ENCODE measurements at regions not wholly inside any gene's neighbourhood (a gene's known extent, or its start where the extent isn't known, plus 50 kb on each side); places are given as distances from the start of the nearest gene placed in this dataset.

- peak; percentile 27 for TF ChIP-seq CTCF (IDR thresholded peaks at IDR 0.05)
- TF ChIP-seq EZH2 (IDR thresholded peaks at IDR 0.05; ENCODE audit: borderline replicate concordance, insufficient read depth, low read depth, low read length, poor library complexity, severe bottlenecking) = no peak
- intact Hi-C loops (cut with micrococcal nuclease) = no loop called here
- no CpG with 5 or more reads among the region's 2 CpGs for WGBS (ENCODE audit: insufficient coverage)
Observed at GRCh38 chrX:57817302-57817701, 93.0 kb downstream of the ZXDA start.

GRCh38 chrX:57772637-57773036 is 92.6 kb upstream of the NLRP2B start:
- no peaks in the 10 kb centered on the region for H3K36me3 ChIP-seq (replicated peaks in 1 of 2; ENCODE audit: control extremely low read depth in 1 of 2, control insufficient read depth in 1 of 2, extremely low read depth in 1 of 2, insufficient read depth in 2 of 2, low read length in 1 of 2)
- H3K4me3 ChIP-seq (ENCODE audit: control extremely low read depth in 1 of 5, extremely low read depth in 1 of 5, insufficient read depth in 1 of 5, low read depth in 2 of 5, low read length in 4 of 5) = no peak overlapping the region
- ChIA-PET POLR2A (no interaction called here), CTCF (no interaction called here)
- H3K4me2 ChIP-seq (replicated peaks; ENCODE audit: low read depth, low read length, poor library complexity, severe bottlenecking) = no peak overlapping the region
- no peaks in the 10 kb centered on the region for H3K4me1 ChIP-seq (ENCODE audit: control insufficient read depth in 2 of 2, insufficient read depth in 2 of 2, low read length in 2 of 2)
- H2AFZ ChIP-seq (ENCODE audit: insufficient read depth, low read depth, low read length, poor library complexity, severe bottlenecking) = no peak overlapping the region
- DNase-seq (no peak), ATAC-seq (ENCODE audit: low read depth) (no peak)
- no peak overlapping the region for H3K27ac ChIP-seq (ENCODE audit: low read length in 2 of 2)
- no peaks in the 10 kb centered on the region for H3K9me3 Mint-ChIP-seq (ENCODE audit: insufficient read depth)
- no peaks in the 10 kb centered on the region for H3K4me1 Mint-ChIP-seq
- no peak overlapping the region for H3K4me3 Mint-ChIP-seq
- no peaks in the 10 kb centered on the region for H3K9me3 ChIP-seq (ENCODE audit: control extremely low read depth in 1 of 3, control insufficient read depth in 2 of 3, insufficient read depth in 1 of 3, low read length in 2 of 3)
- intact Hi-C loops (cut with micrococcal nuclease) = no loop called here
- H3K27ac Mint-ChIP-seq = no peak overlapping the region
- H3K9ac ChIP-seq (ENCODE audit: low read length) = no peak overlapping the region
- H3K79me2 ChIP-seq (ENCODE audit: control insufficient read depth, insufficient read depth, low read length) = no peaks in the 10 kb centered on the region
- no CpG with 5 or more reads among the region's 4 CpGs for WGBS (ENCODE audit: insufficient coverage)
- no peaks in the 10 kb centered on the region for H3K27me3 Mint-ChIP-seq
- H3K27me3 ChIP-seq (replicated peaks in 1 of 4; ENCODE audit: control extremely low read depth in 1 of 4, control insufficient read depth in 3 of 4, insufficient read depth in 4 of 4, low read length in 3 of 4) = no peaks in the 10 kb centered on the region
- H4K20me1 ChIP-seq (ENCODE audit: control insufficient read depth, insufficient read depth, low read length, poor library complexity, severe bottlenecking) = no peaks in the 10 kb centered on the region
- TF ChIP-seq CTCF (IDR thresholded peaks at IDR 0.05) (no peak), EZH2 (IDR thresholded peaks at IDR 0.05; ENCODE audit: borderline replicate concordance, insufficient read depth, low read depth, low read length, poor library complexity, severe bottlenecking) (no peak)

More at GRCh38 chrX:57817302-57817701, 93.0 kb downstream of the ZXDA start:
- H3K27me3 ChIP-seq (replicated peaks in 1 of 4; ENCODE audit: control extremely low read depth in 1 of 4, control insufficient read depth in 3 of 4, insufficient read depth in 4 of 4, low read length in 3 of 4) = no peaks in the 10 kb centered on the region
- no peak overlapping the region for H3K4me2 ChIP-seq (replicated peaks; ENCODE audit: low read depth, low read length, poor library complexity, severe bottlenecking)
- no peak overlapping the region for H3K9ac ChIP-seq (ENCODE audit: low read length)
- no peak overlapping the region for H2AFZ ChIP-seq (ENCODE audit: insufficient read depth, low read depth, low read length, poor library complexity, severe bottlenecking)
- no peak overlapping the region for H3K4me3 ChIP-seq (ENCODE audit: control extremely low read depth in 1 of 5, extremely low read depth in 1 of 5, insufficient read depth in 1 of 5, low read depth in 2 of 5, low read length in 4 of 5)
- ATAC-seq (ENCODE audit: low read depth) (no peak), DNase-seq (no peak)
- Mint-ChIP-seq H3K27me3 (no peaks in the 10 kb centered on the region), H3K4me1 (peaks cover 2% of the 10 kb centered on the region), H3K9me3 (ENCODE audit: insufficient read depth) (no peaks in the 10 kb centered on the region), H3K4me3 (no peak overlapping the region), H3K27ac (no peak overlapping the region)
- no peak overlapping the region for H3K27ac ChIP-seq (ENCODE audit: low read length in 2 of 2)
- no peaks in the 10 kb centered on the region for H4K20me1 ChIP-seq (ENCODE audit: control insufficient read depth, insufficient read depth, low read length, poor library complexity, severe bottlenecking)
- ChIA-PET POLR2A (no interaction called here), CTCF (no interaction called here)
- H3K9me3 ChIP-seq (ENCODE audit: control extremely low read depth in 1 of 3, control insufficient read depth in 2 of 3, insufficient read depth in 1 of 3, low read length in 2 of 3) = no peaks in the 10 kb centered on the region
- no peaks in the 10 kb centered on the region for H3K4me1 ChIP-seq (ENCODE audit: control insufficient read depth in 2 of 2, insufficient read depth in 2 of 2, low read length in 2 of 2)
- no peaks in the 10 kb centered on the region for H3K36me3 ChIP-seq (replicated peaks in 1 of 2; ENCODE audit: control extremely low read depth in 1 of 2, control insufficient read depth in 1 of 2, extremely low read depth in 1 of 2, insufficient read depth in 2 of 2, low read length in 1 of 2)
- no peaks in the 10 kb centered on the region for H3K79me2 ChIP-seq (ENCODE audit: control insufficient read depth, insufficient read depth, low read length)

All from B cell (primary cell).